Tibial nerve (tissue), 4 donors: ENCODE measurements at regions not wholly inside any gene's neighbourhood (a gene's known extent, or its start where the extent isn't known, plus 50 kb on each side); places are given as distances from the start of the nearest gene placed in this dataset.

ENCODE experiments used
- EP300 ChIP-seq, 2 donors: sonication (generic); formaldehyde crosslinking; IDR thresholded peaks; one replicate each; pipeline ENCODE4 v1.6.1; 2017; ENCODE audit warnings: antibody characterized with exemption in 2 of 2, mild to moderate bottlenecking in 1 of 2
- POLR2A ChIP-seq, 2 donors: fragments of 450-650 bp; IDR thresholded peaks; one replicate each; pipeline ENCODE4 v1.6.1; 2017; ENCODE audit warnings: antibody characterized with exemption in 2 of 2, mild to moderate bottlenecking in 2 of 2, moderate library complexity in 2 of 2
- TF ChIP-seq, protein P1 (sequence below), 5 experiments: fragments of 200-600 bp in 3 of 5; fragments of 450-650 bp in 2 of 5; sonication (generic) in 3 of 5; IDR thresholded peaks; one replicate each; pipeline ENCODE4 v1.5.1; 2016 to 2019; ENCODE audit warnings: antibody characterized with exemption in 5 of 5, mild to moderate bottlenecking in 3 of 5, moderate library complexity in 2 of 5

DNA sequence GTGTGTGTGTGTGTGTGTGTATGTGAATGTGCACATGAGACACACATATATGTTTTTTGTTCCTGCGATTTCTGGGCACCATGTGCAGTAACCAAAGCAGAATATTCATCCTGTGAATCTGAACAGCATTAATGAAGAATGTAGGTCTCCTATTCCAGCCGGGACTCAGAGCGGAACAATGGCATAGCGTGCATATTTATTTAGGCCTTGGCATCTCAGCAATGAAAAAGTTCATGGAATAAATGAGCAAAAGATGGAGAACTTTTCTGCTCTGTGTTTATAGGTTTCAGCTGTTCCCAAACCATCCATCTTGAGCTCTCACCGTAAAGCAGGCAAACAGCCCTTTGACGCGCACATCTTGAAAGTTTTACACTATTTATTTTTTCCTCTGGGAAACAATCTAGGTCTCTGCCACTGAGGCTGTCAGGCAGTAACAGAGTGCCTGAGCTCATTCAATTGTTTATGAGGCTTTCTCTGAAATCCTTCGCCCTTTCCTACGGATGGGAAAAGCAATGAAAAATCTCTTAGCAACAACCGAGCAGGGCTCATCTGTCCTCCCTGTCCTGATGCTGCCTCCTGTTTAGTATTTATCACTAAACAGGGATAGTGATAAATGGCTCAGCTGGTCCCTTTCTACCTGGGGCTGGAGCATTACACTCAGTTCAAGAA, 65.9 kb upstream of the KCNK12 start:
- TF ChIP-seq, protein P1, sequence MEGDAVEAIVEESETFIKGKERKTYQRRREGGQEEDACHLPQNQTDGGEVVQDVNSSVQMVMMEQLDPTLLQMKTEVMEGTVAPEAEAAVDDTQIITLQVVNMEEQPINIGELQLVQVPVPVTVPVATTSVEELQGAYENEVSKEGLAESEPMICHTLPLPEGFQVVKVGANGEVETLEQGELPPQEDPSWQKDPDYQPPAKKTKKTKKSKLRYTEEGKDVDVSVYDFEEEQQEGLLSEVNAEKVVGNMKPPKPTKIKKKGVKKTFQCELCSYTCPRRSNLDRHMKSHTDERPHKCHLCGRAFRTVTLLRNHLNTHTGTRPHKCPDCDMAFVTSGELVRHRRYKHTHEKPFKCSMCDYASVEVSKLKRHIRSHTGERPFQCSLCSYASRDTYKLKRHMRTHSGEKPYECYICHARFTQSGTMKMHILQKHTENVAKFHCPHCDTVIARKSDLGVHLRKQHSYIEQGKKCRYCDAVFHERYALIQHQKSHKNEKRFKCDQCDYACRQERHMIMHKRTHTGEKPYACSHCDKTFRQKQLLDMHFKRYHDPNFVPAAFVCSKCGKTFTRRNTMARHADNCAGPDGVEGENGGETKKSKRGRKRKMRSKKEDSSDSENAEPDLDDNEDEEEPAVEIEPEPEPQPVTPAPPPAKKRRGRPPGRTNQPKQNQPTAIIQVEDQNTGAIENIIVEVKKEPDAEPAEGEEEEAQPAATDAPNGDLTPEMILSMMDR (IDR thresholded peaks at IDR 0.05), result no peak
- TF ChIP-seq POLR2A (IDR thresholded peaks at IDR 0.05) (no peak), EP300 (IDR thresholded peaks at IDR 0.05) (no peak)
